ENCODE measurements at regions not wholly inside any gene's neighbourhood (a gene's known extent, or its start where the extent isn't known, plus 50 kb on each side); places are given as distances from the start of the nearest gene placed in this dataset.

DNA sequence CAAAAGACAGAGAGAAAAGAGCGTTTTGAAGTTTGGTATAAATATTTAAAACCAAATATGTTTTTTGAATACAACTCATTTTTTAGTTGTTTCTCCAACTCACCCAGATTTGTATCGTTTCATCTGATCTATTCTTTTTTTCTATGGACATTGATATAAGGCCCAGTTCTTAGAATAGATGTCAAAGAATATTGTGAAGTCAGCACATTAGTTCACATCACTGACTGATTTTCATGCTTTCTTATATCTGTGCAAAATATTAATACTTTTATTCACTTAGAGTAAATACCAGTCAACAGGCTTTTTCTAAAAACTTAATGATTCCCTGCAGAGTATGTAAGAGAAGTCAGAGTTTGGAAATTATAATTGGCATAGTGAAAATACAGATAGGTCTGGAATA, 254.4 kb upstream of the PTPRD start:
- no peaks in the 10 kb centered on the region for H3K27me3 ChIP-seq (replicated peaks; ENCODE audit: insufficient read depth, low read length)
- no peaks in the 10 kb centered on the region for H3K4me1 ChIP-seq (ENCODE audit: low read length)
- no peak overlapping the region for H2AFZ ChIP-seq (ENCODE audit: low read length)
- H3K27ac ChIP-seq (ENCODE audit: low read length), result no peak overlapping the region
- H3F3A ChIP-seq (ENCODE audit: insufficient read depth, low read length), result no peaks in the 10 kb centered on the region
- TF ChIP-seq, protein P1, sequence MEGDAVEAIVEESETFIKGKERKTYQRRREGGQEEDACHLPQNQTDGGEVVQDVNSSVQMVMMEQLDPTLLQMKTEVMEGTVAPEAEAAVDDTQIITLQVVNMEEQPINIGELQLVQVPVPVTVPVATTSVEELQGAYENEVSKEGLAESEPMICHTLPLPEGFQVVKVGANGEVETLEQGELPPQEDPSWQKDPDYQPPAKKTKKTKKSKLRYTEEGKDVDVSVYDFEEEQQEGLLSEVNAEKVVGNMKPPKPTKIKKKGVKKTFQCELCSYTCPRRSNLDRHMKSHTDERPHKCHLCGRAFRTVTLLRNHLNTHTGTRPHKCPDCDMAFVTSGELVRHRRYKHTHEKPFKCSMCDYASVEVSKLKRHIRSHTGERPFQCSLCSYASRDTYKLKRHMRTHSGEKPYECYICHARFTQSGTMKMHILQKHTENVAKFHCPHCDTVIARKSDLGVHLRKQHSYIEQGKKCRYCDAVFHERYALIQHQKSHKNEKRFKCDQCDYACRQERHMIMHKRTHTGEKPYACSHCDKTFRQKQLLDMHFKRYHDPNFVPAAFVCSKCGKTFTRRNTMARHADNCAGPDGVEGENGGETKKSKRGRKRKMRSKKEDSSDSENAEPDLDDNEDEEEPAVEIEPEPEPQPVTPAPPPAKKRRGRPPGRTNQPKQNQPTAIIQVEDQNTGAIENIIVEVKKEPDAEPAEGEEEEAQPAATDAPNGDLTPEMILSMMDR (IDR thresholded peaks at IDR 0.05; ENCODE audit: low read length), result no peak
- TF ChIP-seq EZH2phosphoT487 (IDR thresholded peaks at IDR 0.05; ENCODE audit: low read length) (no peak), EZH2 (optimal IDR thresholded peaks at IDR 0.05; ENCODE audit: low read depth, low read length) (no peak)
- H3K36me3 ChIP-seq (replicated peaks; ENCODE audit: insufficient read depth, low read length), result no peaks in the 10 kb centered on the region
- H3K4me2 ChIP-seq (ENCODE audit: low read depth, low read length), result no peak overlapping the region
- H3K9ac ChIP-seq (ENCODE audit: low read length), result no peak overlapping the region
- no peaks in the 10 kb centered on the region for H3K9me3 ChIP-seq (replicated peaks; ENCODE audit: insufficient read depth, low read length)
- no peaks in the 10 kb centered on the region for H3K79me2 ChIP-seq (ENCODE audit: low read length)
- DNase-seq, result no peak
- H3K9me2 ChIP-seq (replicated peaks; ENCODE audit: insufficient read depth, low read length), result no peaks in the 10 kb centered on the region
- no peaks in the 10 kb centered on the region for H4K20me1 ChIP-seq (ENCODE audit: insufficient read depth, low read length)
- H3K4me3 ChIP-seq (ENCODE audit: low read length), result no peak overlapping the region

DNA sequence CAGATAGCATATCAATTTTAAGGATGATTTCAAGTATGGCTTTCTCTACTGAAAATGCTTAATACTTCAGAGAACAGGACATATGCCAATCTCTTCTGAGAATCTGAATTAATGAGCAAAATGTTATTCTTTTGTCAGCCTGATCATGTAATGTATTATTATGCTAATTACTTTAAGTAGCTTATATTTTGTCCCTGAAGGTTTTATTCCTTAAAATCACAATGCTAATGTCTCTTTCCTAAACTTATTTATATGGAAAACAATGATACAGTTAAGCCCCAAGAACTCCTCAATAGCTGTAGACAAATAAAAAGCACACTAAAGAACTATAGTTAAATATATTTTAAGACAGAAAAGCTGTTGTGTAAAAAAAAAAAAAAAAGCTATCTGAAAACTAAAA, 256.9 kb upstream of the PTPRD start:
- Histone ChIP-seq H3F3A (ENCODE audit: insufficient read depth, low read length) (peaks cover 9% of the 10 kb centered on the region; the same call in 1 of the 2 replicates), H4K20me1 (ENCODE audit: insufficient read depth, low read length) (no peaks in the 10 kb centered on the region), H2AFZ (ENCODE audit: low read length) (no peak overlapping the region), H3K27me3 (replicated peaks; ENCODE audit: insufficient read depth, low read length) (no peaks in the 10 kb centered on the region), H3K4me3 (ENCODE audit: low read length) (no peak overlapping the region), H3K9ac (ENCODE audit: low read length) (no peak overlapping the region), H3K36me3 (replicated peaks; ENCODE audit: insufficient read depth, low read length) (no peaks in the 10 kb centered on the region), H3K4me2 (ENCODE audit: low read depth, low read length) (no peak overlapping the region), H3K79me2 (ENCODE audit: low read length) (no peaks in the 10 kb centered on the region), H3K4me1 (ENCODE audit: low read length) (peaks cover 9% of the 10 kb centered on the region), H3K9me3 (replicated peaks; ENCODE audit: insufficient read depth, low read length) (no peaks in the 10 kb centered on the region), H3K9me2 (replicated peaks; ENCODE audit: insufficient read depth, low read length) (no peaks in the 10 kb centered on the region), H3K27ac (ENCODE audit: low read length) (no peak overlapping the region)
- DNase-seq, result no peak
- no peak for TF ChIP-seq EZH2phosphoT487 (IDR thresholded peaks at IDR 0.05; ENCODE audit: low read length)
- TF ChIP-seq, protein P1 (IDR thresholded peaks at IDR 0.05; ENCODE audit: low read length), result no peak
- TF ChIP-seq EZH2 (optimal IDR thresholded peaks at IDR 0.05; ENCODE audit: low read depth, low read length), result no peak

- Histone ChIP-seq H3K4me1 (ENCODE audit: low read length) (peaks cover 9% of the 10 kb centered on the region), H3K27me3 (replicated peaks; ENCODE audit: insufficient read depth, low read length) (no peaks in the 10 kb centered on the region), H3F3A (ENCODE audit: insufficient read depth, low read length) (peaks cover 9% of the 10 kb centered on the region; the same call in 1 of the 2 replicates), H3K36me3 (replicated peaks; ENCODE audit: insufficient read depth, low read length) (no peaks in the 10 kb centered on the region), H3K9me3 (replicated peaks; ENCODE audit: insufficient read depth, low read length) (no peaks in the 10 kb centered on the region), H4K20me1 (ENCODE audit: insufficient read depth, low read length) (no peaks in the 10 kb centered on the region), H3K4me3 (ENCODE audit: low read length) (no peak overlapping the region), H2AFZ (ENCODE audit: low read length) (no peak overlapping the region), H3K79me2 (ENCODE audit: low read length) (no peaks in the 10 kb centered on the region), H3K27ac (ENCODE audit: low read length) (peak overlapping the region; percentile 43; the same call in 1 of the 2 replicates), H3K9ac (ENCODE audit: low read length) (no peak overlapping the region), H3K4me2 (ENCODE audit: low read depth, low read length) (no peak overlapping the region), H3K9me2 (replicated peaks; ENCODE audit: insufficient read depth, low read length) (no peaks in the 10 kb centered on the region)
- peak; percentile 66 for DNase-seq
- TF ChIP-seq EZH2 (optimal IDR thresholded peaks at IDR 0.05; ENCODE audit: low read depth, low read length), result no peak
- no peak for TF ChIP-seq EZH2phosphoT487 (IDR thresholded peaks at IDR 0.05; ENCODE audit: low read length)
- TF ChIP-seq, protein P1 (IDR thresholded peaks at IDR 0.05; ENCODE audit: low read length), result no peak
These were observed 261.2 kb upstream of the PTPRD start for GRCh38 chr9:10873999-10874398.

Measured in MM.1S (cell line).